ENCODE measurements at regions not wholly inside any gene's neighbourhood (a gene's known extent, or its start where the extent isn't known, plus 50 kb on each side); places are given as distances from the start of the nearest gene placed in this dataset.

DNA sequence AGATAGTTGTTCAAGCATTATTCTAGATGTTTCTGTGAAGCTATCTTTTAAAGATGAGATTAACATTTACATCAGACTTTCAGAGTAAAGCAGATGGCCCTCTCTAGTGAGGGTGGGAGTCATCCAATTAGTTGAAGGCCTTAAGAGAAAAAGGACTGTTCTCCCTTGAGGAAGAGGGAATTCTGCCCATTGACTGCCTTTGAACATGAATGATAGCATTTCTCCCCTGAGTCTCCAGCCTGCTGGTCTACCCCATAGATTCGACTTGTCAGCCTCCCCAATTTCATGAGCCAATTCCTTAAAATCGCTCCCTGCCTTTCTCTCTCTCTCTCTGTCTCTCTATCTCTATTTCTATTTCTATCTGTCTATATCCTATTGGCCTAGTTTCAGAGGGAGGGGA is 115.5 kb downstream of the EBLN2 start:
- H3K36me3 ChIP-seq, result no peaks in the 10 kb centered on the region
- no peak overlapping the region for H3K27ac ChIP-seq
- DNase-seq (no peak), ATAC-seq (no peak)
- TF ChIP-seq, protein P1, sequence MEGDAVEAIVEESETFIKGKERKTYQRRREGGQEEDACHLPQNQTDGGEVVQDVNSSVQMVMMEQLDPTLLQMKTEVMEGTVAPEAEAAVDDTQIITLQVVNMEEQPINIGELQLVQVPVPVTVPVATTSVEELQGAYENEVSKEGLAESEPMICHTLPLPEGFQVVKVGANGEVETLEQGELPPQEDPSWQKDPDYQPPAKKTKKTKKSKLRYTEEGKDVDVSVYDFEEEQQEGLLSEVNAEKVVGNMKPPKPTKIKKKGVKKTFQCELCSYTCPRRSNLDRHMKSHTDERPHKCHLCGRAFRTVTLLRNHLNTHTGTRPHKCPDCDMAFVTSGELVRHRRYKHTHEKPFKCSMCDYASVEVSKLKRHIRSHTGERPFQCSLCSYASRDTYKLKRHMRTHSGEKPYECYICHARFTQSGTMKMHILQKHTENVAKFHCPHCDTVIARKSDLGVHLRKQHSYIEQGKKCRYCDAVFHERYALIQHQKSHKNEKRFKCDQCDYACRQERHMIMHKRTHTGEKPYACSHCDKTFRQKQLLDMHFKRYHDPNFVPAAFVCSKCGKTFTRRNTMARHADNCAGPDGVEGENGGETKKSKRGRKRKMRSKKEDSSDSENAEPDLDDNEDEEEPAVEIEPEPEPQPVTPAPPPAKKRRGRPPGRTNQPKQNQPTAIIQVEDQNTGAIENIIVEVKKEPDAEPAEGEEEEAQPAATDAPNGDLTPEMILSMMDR (IDR thresholded peaks at IDR 0.05), result no peak
- no peak for TF ChIP-seq POLR2A (IDR thresholded peaks at IDR 0.05)
- WGBS (ENCODE audit: insufficient coverage, low coverage, low lambda C conversion rate, missing lambda C conversion rate), result 38% methylated on average over 2 of the region's 2 CpGs
- intact Hi-C loops (cut with DNase I), result no loop called here
- no peaks in the 10 kb centered on the region for H3K9me3 ChIP-seq
- H3K4me3 ChIP-seq, result no peak overlapping the region
- no peaks in the 10 kb centered on the region for H3K27me3 ChIP-seq
- no peaks in the 10 kb centered on the region for H3K4me1 ChIP-seq

DNA sequence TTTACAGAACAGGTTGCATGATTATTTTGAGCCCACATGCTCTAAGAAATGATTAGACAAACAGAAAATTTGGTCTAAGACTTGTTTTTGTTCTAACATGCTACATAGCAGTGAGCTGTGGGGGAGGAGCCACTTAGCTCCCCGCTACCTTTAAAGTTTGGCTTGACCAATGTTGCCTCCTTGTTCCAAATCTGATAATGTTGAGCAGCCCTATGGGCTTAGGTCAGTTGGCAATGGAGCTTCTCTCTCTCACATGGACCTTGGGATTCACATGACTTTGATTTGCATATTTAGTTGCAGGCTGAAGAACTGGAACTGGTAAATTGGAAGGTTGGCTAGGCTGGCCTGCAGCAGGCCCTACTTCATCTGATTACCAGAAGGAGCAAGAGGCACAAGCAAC is 116.4 kb downstream of the EBLN2 start:
- DNase-seq, result no peak
- Histone ChIP-seq H3K4me1 (no peaks in the 10 kb centered on the region), H3K9me3 (no peaks in the 10 kb centered on the region), H3K27me3 (no peaks in the 10 kb centered on the region), H3K27ac (no peak overlapping the region), H3K4me3 (no peak overlapping the region), H3K36me3 (no peaks in the 10 kb centered on the region)
- no peak for TF ChIP-seq POLR2A (IDR thresholded peaks at IDR 0.05)
- TF ChIP-seq, protein P1 (IDR thresholded peaks at IDR 0.05), result no peak
- intact Hi-C loops (cut with DNase I), result no loop called here
- 20% methylated on average over 1 of the region's 1 CpG for WGBS (ENCODE audit: insufficient coverage, low coverage, low lambda C conversion rate, missing lambda C conversion rate)
- peak in 1 of 4 donors; percentile 71 for ATAC-seq

DNA sequence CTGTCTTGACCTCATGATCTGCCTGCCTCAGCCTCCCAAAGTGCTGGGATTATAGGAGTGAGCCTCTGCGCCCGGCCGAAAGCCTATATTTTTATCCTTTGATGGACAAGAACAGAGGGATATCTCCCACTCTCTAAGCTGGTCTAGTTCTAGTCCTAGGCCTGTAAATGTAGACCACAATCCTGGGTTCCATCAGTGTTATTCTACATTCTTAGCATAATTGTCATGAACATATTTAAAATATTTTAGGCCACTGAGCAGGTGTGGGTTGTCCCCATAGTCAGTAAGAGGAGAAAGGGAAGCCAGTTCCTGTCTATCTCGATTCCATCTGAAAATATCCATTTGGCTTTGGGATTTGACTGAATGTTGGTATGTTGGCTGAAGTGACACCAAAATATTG is 118.1 kb downstream of the EBLN2 start:
- intact Hi-C loops (cut with DNase I), result no loop called here
- no peaks in the 10 kb centered on the region for H3K9me3 ChIP-seq
- ATAC-seq (no peak), DNase-seq (no peak)
- no peaks in the 10 kb centered on the region for H3K27me3 ChIP-seq
- TF ChIP-seq, protein P1 (IDR thresholded peaks at IDR 0.05), result no peak
- no peak for TF ChIP-seq POLR2A (IDR thresholded peaks at IDR 0.05)
- H3K36me3 ChIP-seq, result no peaks in the 10 kb centered on the region
- H3K27ac ChIP-seq, result no peak overlapping the region
- H3K4me1 ChIP-seq, result no peaks in the 10 kb centered on the region
- WGBS (ENCODE audit: insufficient coverage, low coverage, low lambda C conversion rate, missing lambda C conversion rate), result 76% methylated on average over 4 of the region's 4 CpGs
- no peak overlapping the region for H3K4me3 ChIP-seq

DNA sequence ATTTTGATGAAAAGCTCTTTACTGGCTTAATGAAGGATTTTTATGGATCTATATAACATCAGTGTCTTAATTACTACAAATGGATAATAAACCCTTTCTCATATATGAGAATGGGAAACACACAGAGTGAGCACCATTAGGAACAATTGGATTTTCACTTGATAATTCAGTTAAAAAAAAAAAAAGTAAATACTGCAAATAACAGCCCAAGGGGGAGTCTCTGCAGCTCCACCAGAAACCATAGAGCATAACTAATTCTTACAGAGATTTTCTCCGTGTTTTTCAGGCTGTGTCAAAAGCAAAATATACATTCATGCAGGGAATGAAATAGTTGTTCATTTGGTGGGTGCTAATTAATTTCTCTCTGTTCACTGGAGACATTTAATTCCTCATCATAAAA is 125.3 kb downstream of the EBLN2 start:
- Histone ChIP-seq H3K9me3 (no peaks in the 10 kb centered on the region), H3K27me3 (no peaks in the 10 kb centered on the region), H3K4me3 (no peak overlapping the region), H3K27ac (no peak overlapping the region), H3K36me3 (no peaks in the 10 kb centered on the region), H3K4me1 (no peaks in the 10 kb centered on the region)
- DNase-seq (no peak), ATAC-seq (no peak)
- 64% methylated on average over 1 of the region's 1 CpG for WGBS (ENCODE audit: insufficient coverage, low coverage, low lambda C conversion rate, missing lambda C conversion rate)
- TF ChIP-seq POLR2A (IDR thresholded peaks at IDR 0.05), result no peak
- TF ChIP-seq, protein P1 (IDR thresholded peaks at IDR 0.05), result no peak
- intact Hi-C loops (cut with DNase I), result no loop called here

DNA sequence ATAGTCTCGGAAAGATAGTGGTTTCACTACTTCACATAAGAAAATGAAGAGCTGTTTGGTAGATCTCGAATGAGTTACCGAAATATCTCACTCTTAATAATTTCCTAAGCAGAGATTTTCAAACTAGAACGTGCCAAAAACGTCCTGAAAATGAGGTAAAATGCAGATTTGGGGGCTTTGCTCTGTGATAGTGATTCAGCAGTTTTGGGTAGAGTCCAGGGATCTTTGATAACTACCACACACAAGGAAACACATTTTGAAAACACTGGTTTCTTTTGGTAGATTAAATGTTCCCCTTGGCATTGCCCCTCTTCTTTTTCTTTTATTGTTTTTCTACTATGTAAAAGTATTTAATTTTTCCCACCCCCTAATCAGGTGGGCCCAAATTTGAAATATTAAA is 125.9 kb downstream of the EBLN2 start:
- TF ChIP-seq, protein P1 (IDR thresholded peaks at IDR 0.05), result no peak
- no peak for TF ChIP-seq POLR2A (IDR thresholded peaks at IDR 0.05)
- 30% methylated on average over 5 of the region's 5 CpGs for WGBS (ENCODE audit: insufficient coverage, low coverage, low lambda C conversion rate, missing lambda C conversion rate)
- no peak for DNase-seq
- Histone ChIP-seq H3K4me3 (no peak overlapping the region), H3K4me1 (no peaks in the 10 kb centered on the region), H3K27me3 (no peaks in the 10 kb centered on the region), H3K9me3 (no peaks in the 10 kb centered on the region), H3K27ac (no peak overlapping the region), H3K36me3 (no peaks in the 10 kb centered on the region)
- no peak for ATAC-seq
- intact Hi-C loops (cut with DNase I), result no loop called here

Measured in right lobe of liver (tissue), 6 donors.